NCI-H187 (cell line): ENCODE measurements at regions not wholly inside any gene's neighbourhood (a gene's known extent, or its start where the extent isn't known, plus 50 kb on each side); places are given as distances from the start of the nearest gene placed in this dataset.

ENCODE experiments used
- DNase-seq, 2 experiments: peaks; one replicate each; lab custom pipeline; 2025; lab: John Stamatoyannopoulos, UW

DNA sequence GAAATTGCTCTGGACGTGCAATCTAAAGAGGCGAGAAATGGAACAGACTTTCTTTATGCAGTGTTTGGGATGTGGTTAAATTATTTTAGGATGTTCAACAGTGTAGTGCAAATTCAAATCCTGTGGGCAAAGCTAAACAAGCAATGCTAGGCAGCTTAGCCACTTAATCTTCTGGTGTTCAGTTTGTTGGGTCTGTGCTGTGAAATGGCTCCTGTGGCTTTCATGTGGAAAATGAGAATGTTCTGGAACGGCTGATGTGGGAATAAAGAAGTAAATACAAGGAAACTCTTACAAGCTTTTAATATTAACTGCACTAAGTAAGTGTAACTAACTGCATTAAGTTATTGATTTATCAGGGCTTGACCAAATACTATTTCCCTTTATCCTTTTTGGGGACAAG lies 766.6 kb downstream of the ADGRL2 start:
- no peak for DNase-seq

GRCh38 chr1:82565546-82565945 lies 764.8 kb downstream of the ADGRL2 start:
- no peak for DNase-seq

DNA sequence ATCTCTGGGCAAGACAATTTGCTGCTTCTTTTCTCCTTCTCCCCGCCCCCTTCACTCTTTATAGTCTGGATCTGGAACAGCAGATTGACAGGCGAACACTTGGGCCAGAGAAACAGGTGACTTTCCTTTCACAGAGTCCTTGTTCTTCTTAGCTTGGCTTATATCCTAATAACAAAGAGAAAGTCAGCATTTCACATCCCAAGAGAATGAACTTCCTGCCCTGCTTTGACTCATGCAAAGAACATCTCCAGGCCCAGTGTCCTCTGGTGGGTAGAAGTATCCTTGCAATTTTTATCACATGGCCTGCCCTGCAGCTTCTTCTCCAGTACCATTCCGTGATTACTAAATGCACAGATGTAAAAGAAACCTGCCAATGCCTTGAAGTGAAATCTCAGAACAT lies 764.4 kb downstream of the ADGRL2 start:
- no peak for DNase-seq

GRCh38 chr1:82564333-82564732 lies 763.6 kb downstream of the ADGRL2 start:
- DNase-seq, result no peak

GRCh38 chr1:82562448-82562847 lies 761.7 kb downstream of the ADGRL2 start:
- DNase-seq, result no peak

- no peak for DNase-seq
Measured at GRCh38 chr1:82560566-82560965, 759.8 kb downstream of the ADGRL2 start.

DNA sequence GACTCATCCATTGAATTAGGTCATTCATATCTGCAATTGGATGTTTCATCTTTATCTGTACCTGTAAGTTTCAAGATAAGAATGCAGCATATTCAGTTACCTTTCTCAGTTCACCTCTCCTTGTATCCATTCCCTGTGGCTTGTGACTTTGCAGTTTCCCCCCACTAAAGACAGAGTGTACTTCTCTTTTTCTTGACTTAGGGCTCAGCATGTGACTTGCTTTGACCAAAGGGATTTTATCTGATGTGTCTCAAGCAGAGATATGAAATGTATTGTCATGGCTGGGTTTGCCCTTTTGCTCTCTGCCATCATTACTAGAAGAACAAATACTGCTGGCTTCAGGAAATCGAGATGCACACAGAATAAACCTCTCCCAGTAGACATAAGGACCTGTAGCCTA lies 754.8 kb downstream of the ADGRL2 start:
- no peak for DNase-seq

DNA sequence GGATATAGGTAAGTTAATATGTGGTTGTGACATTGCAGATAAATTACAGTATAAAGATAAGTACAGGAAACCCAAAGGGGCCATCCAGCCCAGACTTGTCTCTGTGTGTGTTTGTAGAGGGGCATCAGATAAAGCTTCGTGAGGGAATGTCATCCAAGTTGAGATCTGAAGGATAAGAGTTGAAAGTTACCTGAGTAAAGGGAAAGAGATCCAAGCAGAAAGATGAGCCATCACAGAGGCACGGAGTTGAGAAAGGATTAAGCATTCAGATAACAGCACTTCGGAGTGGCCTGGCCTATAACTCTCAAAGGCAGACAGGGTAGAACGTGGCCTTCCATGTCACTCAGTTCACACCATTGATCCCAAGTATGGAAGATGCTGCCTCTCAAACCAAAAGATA lies 749.1 kb downstream of the ADGRL2 start:
- DNase-seq, result no peak

DNA sequence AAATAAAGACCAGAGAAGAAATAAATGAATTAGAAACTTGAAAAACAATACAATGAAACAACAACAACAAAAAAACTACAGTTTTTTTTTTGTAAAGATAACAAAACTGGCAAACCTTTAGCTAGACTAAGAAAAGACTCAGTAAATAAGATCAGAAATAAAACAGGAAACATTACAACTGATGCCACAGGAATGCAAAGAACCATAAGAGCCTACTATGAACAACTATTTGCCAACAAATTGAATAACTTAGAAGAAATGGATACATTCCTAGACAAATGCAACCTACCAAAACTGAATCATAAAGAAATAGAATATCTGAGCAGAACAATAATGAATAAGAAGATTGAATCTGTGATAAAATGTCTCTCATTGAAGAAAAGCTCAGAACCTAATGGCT lies 742.0 kb downstream of the ADGRL2 start:
- DNase-seq, result no peak

GRCh38 chr1:82542141-82542540 lies 741.4 kb downstream of the ADGRL2 start:
- DNase-seq, result no peak

DNA sequence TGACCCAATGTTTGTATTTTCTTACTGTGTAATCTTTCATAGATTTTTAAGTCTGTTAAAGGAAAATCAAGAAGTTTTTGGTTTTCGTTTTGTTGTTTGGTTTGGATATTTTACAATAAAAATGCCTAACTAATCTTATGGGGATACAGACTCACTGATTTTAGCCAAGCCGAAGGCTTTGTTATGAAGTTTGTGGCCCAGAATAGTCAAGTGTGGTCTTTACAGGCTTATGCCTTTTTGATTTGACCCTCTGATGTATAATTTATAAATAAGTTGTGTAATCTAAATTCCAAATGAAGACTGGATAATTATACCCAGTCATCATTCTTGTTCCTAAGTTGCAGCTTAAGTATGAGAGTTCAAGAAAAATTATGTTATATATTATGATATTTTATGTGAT lies 739.3 kb downstream of the ADGRL2 start:
- DNase-seq, result no peak

- no peak for DNase-seq
Measured at GRCh38 chr1:82538876-82539275, 738.1 kb downstream of the ADGRL2 start.

DNA sequence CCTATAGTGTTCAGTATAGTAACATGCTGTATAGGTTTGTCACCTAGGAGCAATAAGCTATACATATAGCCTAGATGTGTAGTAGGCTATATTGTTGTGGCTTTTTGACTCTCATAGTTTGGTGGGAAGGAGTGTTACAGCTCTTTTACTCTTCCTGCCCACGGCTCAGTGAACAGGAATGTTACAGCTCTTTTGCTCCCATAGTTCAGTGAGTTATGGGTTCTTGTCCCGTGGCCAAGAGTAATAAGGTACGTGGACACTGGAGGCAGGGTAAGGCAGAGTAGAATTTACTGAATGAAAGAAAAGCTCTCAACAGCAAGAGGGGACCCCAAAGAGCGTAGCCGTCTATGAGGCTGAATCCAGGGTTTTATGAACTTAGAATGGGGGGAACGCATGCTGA lies 734.3 kb downstream of the ADGRL2 start:
- no peak for DNase-seq

- no peak for DNase-seq
Measured at GRCh38 chr1:82525378-82525777, 724.6 kb downstream of the ADGRL2 start.

- no peak for DNase-seq
Measured at GRCh38 chr1:82520611-82521010, 719.9 kb downstream of the ADGRL2 start.

DNA sequence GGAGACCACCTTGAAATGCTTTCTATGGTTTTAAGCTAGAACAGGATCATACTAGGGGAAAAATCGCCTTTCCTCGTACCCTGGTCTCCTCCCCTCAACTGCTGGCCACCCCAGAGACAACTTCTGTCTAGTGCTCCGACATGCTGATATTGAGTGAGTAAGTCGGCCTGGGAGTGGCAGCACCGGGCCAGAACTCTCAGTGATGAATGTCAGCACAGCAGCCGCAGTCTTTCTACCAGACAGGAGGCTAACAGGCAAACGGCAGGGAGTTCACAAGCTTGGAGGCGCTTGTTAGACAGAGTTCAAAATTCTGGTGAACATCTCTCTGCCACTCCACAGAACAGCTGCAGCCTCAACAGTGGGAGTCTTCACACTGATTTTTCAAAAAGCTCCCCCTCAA lies 716.9 kb downstream of the ADGRL2 start:
- DNase-seq, result no peak

DNA sequence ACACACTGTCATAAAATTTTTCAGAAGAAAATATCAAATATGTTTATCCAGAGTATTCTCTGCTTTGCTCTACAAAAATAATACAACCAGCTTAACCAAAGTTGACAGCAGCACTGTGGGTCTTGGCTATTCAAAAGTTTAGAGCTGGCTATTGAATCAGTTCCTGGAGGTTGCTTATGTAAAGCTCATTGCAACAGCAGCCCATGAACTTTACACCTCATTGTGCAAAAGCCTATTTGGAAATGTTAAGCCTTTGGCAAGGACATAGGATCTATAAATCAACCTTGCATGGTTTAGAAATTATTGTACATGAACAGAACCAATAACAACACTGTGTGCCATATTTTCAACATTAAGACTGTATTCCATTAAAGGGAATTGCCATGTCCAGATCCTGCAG lies 714.9 kb downstream of the ADGRL2 start:
- no peak for DNase-seq

- no peak for DNase-seq
Measured at GRCh38 chr1:82511441-82511840, 710.7 kb downstream of the ADGRL2 start.

DNA sequence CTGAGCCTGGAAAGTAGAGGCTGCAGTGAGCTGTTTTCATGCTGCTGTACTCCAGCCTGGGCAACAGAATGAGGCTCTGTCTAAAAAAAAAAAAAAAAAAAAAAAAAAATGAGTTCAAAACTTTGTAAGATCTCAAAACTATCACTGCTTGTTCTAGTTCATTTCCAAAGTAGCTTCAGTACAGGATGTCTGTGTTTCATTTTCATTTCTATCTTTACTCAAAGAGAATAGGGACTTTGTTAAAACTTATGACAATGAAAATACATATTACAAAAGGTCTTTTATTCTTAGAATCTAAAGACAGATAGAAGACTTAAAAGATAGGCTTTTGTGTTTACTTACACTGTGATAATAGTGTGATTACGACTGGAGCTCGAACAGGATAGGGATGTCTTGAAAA lies 709.7 kb downstream of the ADGRL2 start:
- no peak for DNase-seq

GRCh38 chr1:82507011-82507410 lies 706.3 kb downstream of the ADGRL2 start:
- no peak for DNase-seq

DNA sequence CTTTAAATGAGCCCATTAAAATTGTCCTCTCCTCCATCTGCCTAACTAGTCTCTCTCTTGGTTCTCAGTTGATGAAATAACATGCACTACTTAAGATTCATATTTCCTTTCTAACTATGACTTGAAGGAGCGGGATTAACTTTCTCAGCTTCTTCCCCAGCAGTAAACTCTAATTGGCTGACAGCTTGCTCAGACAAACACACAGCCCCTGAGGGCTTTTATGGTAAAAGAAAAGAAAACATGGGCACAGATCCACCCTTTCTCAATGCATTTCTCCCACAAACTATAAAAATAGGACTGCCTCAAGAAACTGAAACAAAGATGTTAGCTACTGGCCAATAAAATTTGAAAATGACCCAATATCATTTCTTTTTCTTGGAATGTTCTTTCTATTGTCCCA lies 703.1 kb downstream of the ADGRL2 start:
- no peak for DNase-seq

GRCh38 chr1:82499022-82499421 lies 698.3 kb downstream of the ADGRL2 start:
- no peak for DNase-seq

GRCh38 chr1:82494117-82494516 lies 693.4 kb downstream of the ADGRL2 start:
- no peak for DNase-seq

DNA sequence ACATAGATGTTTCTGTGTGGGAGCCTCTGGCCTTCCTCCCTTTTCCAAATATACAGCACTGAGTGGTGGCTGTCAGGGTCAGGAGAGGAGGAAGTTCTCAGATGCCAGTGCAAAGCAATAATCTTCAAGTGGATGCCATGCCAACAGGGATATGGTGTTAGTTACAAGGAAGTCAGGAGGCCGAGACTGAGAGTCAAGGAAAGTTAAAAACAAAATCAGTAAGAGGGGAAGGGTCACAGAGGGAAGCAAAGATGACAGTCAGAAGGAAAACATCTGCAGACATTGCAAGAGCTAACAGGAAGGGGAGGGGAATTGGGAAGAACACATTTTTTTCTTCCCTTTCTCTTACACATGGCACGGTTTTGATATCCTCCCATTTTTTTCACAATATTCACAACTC lies 691.4 kb downstream of the ADGRL2 start:
- no peak for DNase-seq
